PC-9 (cell line): ENCODE measurements at regions not wholly inside any gene's neighbourhood (a gene's known extent, or its start where the extent isn't known, plus 50 kb on each side); places are given as distances from the start of the nearest gene placed in this dataset.

Source experiments
- CTCF ChIP-seq: fragments of 200-600 bp; sonication (generic); conservative IDR thresholded peaks from 2 replicates; pipeline ENCODE4 v1.6.1; 2017; ENCODE audit warnings: mixed run types, antibody characterized with exemption, mild to moderate bottlenecking, moderate library complexity
- EZH2 ChIP-seq: fragments of 200-600 bp; sonication (generic); IDR thresholded peaks from 2 replicates; pipeline ENCODE4 v1.8.0; 2017; ENCODE audit warnings: antibody characterized with exemption, low read depth

GRCh38 chr3:106692624-106693023 is 684.6 kb upstream of the CCDC54 start:
- TF ChIP-seq CTCF (no peak), EZH2 (no peak)
